ENCODE measurements at regions not wholly inside any gene's neighbourhood (a gene's known extent, or its start where the extent isn't known, plus 50 kb on each side); places are given as distances from the start of the nearest gene placed in this dataset.
"Not testable (repeated sequence)": the region's sequence is repeated elsewhere in the genome, so short reads cannot be mapped to it uniquely, and the experiment has no call there.

- no peak for TF ChIP-seq CTCF (conservative IDR thresholded peaks at IDR 0.05)
- no peak for DNase-seq (ENCODE audit: extremely low spot score, unreplicated experiment)
- Mint-ChIP-seq H3K27ac (no peak overlapping the region), H3K9me3 (no peaks in the 10 kb centered on the region), H3K4me1 (ENCODE audit: unreplicated experiment) (no peaks in the 10 kb centered on the region), H3K4me3 (no peak overlapping the region), H3K27me3 (no peaks in the 10 kb centered on the region), H3K36me3 (peaks cover 5% of the 10 kb centered on the region)
These were observed 120.2 kb upstream of the CHD2 start for GRCh38 chr15:92779874-92780273.

DNA sequence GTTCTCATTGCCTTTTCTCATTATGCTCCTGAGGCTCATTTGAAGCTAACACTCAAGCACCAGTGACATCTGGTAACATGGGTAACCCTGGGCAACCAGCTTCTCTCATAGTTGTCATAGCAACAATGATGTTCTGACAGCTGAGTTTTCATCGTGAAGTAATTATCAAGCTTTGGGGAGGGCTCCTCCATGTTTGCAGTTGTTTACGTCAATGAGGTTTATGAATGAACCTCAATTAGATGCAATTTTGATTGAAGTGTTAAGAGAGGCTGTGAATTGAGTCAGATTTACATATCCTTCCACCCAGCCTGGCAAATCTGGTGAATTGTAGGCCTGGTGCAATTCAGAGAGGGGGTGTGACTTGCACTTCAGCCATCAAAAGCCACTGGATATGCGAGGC is 119.3 kb upstream of the CHD2 start:
- DNase-seq (ENCODE audit: extremely low spot score, unreplicated experiment) = no peak
- H3K4me3 Mint-ChIP-seq = no peak overlapping the region
- H3K4me1 Mint-ChIP-seq (ENCODE audit: unreplicated experiment) = no peaks in the 10 kb centered on the region
- H3K9me3 Mint-ChIP-seq = no peaks in the 10 kb centered on the region
- no peaks in the 10 kb centered on the region for H3K27me3 Mint-ChIP-seq
- peaks cover 5% of the 10 kb centered on the region for H3K36me3 Mint-ChIP-seq
- no peak for TF ChIP-seq CTCF (conservative IDR thresholded peaks at IDR 0.05)
- H3K27ac Mint-ChIP-seq = no peak overlapping the region

GRCh38 chr15:92781925-92782453 is 118.1 kb upstream of the CHD2 start:
- Mint-ChIP-seq H3K27me3 (no peaks in the 10 kb centered on the region), H3K27ac (no peak overlapping the region), H3K36me3 (peaks cover 6% of the 10 kb centered on the region), H3K9me3 (no peaks in the 10 kb centered on the region), H3K4me1 (ENCODE audit: unreplicated experiment) (no peaks in the 10 kb centered on the region), H3K4me3 (no peak overlapping the region)
- TF ChIP-seq CTCF (conservative IDR thresholded peaks at IDR 0.05) = no peak
- DNase-seq (ENCODE audit: extremely low spot score, unreplicated experiment) = peak; percentile 22

DNA sequence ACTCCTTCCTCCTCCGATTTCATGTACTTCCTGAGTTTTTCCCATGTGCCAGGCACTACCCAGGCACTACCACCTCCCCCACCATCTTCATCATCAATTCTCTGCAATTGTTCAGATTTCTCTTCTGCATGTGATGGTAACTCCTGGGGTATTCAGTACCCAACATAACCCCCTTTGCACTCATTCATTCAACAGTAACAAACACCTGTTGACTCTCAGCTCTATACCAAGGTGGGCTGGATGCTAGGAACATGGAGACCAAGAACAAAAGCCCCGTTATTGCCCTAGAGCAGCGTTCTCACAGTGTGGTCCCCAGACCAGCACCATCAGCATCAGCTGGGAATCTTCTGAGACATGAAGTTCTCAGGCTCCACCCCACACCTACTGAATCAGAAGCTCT is 113.0 kb upstream of the CHD2 start:
- Mint-ChIP-seq H3K36me3 (peaks cover 9% of the 10 kb centered on the region), H3K4me1 (ENCODE audit: unreplicated experiment) (no peaks in the 10 kb centered on the region), H3K27me3 (no peaks in the 10 kb centered on the region), H3K9me3 (no peaks in the 10 kb centered on the region), H3K27ac (no peak overlapping the region), H3K4me3 (no peak overlapping the region)
- no peak for TF ChIP-seq CTCF (conservative IDR thresholded peaks at IDR 0.05)
- DNase-seq (ENCODE audit: extremely low spot score, unreplicated experiment) = no peak

GRCh38 chr15:92788196-92788595 is 111.9 kb upstream of the CHD2 start:
- DNase-seq (ENCODE audit: extremely low spot score, unreplicated experiment) = no peak
- Mint-ChIP-seq H3K27ac (no peak overlapping the region), H3K4me3 (no peak overlapping the region), H3K4me1 (ENCODE audit: unreplicated experiment) (no peaks in the 10 kb centered on the region), H3K36me3 (peaks cover 9% of the 10 kb centered on the region), H3K27me3 (no peaks in the 10 kb centered on the region), H3K9me3 (no peaks in the 10 kb centered on the region)
- TF ChIP-seq CTCF (conservative IDR thresholded peaks at IDR 0.05) = no peak

- H3K27me3 Mint-ChIP-seq; H3K9me3 Mint-ChIP-seq; H3K27ac Mint-ChIP-seq; H3K4me3 Mint-ChIP-seq; DNase-seq (ENCODE audit: extremely low spot score, unreplicated experiment); H3K36me3 Mint-ChIP-seq; H3K4me1 Mint-ChIP-seq (ENCODE audit: unreplicated experiment): not testable (repeated sequence)
These were observed 111.3 kb upstream of the CHD2 start for GRCh38 chr15:92788793-92789192.

Measured in type B pancreatic cell (in vitro differentiated cells).